Inflammatory macrophage treated with lipopolysaccharide for 4 hours (primary cell): ENCODE measurements at regions not wholly inside any gene's neighbourhood (a gene's known extent, or its start where the extent isn't known, plus 50 kb on each side); places are given as distances from the start of the nearest gene placed in this dataset.
A peak's percentile ranks its signal among the peaks of the same experiment; 100 is the strongest.
"Not testable (repeated sequence)": the region's sequence is repeated elsewhere in the genome, so short reads cannot be mapped to it uniquely, and the experiment has no call there.

Experiments used
- DNase-seq: peaks from one replicate; pipeline ENCODE4 v3.0.0-alpha.2; 2020

DNA sequence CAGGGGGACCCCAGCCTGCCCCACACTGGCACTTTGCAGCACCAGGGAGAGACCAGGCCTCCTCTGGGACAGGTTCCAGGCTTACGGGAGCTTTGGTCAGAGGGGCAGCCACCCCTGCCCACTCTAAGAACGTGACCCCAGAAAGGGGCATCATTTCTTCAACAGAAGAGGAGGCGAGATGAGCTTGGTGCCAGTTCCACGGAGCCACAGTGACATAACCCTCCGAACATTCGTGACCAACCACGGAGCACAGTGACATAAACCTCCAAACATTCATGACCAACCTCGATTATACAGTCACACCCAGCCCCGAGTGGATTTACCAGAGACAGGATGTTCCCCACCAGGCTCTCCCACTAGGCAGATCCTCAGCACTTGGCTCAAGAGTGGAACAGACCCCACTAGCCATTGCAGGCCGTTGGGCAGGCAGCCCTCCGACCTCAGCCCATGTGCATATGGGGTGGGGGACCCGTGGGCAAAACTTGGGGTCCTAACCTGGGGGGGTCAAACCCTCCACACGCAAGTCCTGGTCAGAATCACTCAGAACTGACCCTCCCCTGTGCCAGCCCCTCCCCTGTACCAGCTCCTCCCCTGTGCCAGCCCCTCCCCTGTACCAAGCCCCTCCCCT lies 112.9 kb downstream of the METRNL start:
- no peak for DNase-seq

DNA sequence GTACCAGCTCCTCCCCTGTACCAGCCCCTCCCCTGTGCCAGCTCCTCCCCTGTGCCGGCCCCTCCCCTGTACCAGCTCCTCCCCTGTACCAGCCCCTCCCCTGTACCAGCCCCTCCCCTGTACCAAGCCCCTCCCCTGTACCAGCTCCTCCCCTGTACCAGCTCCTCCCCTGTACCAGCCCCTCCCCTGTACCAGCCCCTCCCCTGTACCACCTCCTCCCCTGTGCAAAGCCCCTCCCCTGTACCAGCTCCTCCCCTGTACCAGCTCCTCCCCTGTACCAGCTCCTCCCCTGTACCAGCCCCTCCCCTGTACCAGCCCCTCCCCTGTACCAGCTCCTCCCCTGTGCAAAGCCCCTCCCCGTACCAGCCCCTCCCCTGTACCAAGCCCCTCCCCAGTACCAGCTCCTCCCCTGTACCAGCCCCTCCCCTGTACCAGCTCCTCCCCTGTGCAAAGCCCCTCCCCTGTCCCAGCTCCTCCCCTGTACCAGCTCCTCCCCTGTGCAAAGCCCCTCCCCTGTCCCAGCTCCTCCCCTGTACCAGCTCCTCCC lies 113.5 kb downstream of the METRNL start:
- DNase-seq = not testable (repeated sequence)

DNA sequence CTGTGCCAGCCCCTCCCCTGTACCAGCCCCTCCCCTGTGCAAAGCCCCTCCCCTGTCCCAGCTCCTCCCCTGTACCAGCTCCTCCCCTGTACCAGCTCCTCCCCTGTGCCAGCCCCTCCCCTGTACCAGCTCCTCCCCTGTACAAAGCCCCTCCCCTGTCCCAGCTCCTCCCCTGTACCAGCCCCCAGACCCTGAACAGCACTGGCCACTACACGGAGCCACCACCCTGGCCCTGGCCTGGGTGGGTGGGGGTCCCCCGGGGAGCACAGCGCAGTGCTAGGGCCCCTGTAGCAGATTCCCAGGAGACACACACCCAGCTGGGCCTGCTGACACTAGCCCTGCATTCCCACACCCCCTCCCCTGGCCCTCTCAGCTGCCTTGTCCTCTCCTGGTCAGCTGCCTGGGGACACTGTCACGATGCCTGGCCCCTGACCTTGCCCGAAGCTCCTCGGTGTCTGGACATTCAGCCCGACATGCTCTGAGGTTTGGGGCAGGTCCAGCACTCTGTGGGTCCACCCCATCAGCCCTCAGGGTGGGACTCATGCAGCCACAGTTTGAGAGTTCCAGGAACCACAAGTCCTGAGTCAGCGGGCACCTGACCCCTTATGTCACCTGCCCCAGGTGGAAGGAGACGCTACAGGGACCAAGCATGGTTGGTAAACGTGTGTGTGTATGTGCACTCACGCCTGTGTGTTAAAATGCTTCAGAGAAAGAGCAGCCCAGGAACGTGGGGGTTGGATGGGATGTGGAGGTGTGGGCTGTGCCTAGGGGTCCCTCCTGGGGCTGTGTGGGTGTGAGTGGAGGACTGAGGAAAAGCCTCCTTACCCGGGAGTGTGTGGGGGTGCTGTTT lies 114.2 kb downstream of the METRNL start:
- no peak for DNase-seq

DNA sequence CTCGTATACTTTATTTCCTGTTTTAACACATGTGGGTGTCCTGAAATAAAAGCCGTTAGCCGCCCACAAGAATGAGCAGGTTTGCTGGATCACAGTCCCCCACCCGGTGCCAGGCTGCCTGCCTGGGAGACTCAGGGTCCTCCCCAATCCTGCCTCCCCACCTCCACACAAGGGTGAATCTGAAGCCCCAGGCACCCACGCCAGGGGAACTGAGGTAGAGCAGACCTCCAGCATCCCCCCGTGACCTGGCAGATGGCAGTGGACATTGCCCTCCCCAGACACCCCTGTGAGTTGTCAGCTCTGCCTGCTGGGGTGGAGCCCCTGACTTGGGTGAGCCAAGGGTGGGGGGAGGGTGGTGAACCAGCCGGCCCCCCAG lies 114.8 kb downstream of the METRNL start:
- DNase-seq = no peak

DNA sequence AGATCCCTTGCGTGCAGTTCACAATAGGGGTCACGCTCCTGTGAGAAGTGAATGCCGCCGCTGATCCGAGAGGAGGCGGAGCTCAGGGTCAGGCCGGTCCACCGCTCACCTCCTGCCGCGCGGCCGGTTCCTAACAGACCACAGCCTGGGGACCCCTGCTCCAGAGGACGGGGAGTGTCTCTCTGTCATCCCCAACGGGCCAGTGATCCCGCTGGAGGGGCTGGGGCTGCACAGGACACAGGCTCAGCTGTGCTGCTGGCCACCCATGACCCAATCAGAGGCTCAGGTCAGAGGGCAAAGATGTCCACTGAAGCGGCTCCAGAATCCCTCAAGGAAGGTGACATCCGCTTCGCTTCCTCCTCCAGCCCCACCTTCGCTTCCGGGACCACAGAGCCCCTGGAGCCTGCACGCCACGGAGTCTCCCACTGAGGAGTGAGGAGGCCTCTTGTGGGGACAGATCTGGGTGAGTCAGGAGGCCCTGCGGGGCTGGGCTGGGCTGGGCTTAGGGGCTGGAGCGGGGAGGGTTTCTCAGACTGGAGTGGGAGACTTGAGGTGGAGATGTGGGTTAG lies 115.4 kb downstream of the METRNL start:
- no peak for DNase-seq

DNA sequence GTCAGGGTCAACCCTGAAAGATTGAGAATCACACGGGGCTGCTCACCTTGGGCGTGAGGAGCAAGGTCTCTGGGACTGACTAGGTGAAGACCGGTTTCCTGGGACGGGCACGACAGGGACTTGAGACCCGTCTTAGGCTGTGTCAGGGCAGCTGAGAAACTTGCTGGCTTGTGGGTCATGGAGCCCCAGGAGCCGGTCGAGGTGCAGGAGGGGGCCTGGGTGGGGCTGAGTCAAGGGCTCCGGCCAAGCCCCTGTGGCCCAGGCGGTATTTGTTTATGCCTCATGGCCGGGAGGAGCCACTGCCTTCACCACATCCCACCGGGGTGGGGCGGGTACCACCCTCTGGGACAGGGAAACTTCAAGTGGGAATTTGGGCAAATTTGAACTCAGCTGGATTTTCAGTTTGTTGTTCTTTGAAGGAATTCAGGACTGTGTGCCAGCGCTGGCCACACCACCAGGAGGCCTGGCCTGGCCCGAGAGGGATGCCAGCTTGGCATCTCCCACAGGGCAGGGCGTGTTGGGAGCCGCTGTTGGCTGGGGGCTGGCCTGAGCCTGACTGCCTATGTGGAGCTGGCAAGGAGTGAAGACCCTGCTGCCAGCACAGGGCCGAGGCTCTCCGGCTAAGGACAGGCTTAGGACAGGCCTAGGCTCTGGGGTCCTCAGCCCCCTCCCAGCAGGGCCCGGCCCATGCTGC lies 116.1 kb downstream of the METRNL start:
- no peak for DNase-seq

DNA sequence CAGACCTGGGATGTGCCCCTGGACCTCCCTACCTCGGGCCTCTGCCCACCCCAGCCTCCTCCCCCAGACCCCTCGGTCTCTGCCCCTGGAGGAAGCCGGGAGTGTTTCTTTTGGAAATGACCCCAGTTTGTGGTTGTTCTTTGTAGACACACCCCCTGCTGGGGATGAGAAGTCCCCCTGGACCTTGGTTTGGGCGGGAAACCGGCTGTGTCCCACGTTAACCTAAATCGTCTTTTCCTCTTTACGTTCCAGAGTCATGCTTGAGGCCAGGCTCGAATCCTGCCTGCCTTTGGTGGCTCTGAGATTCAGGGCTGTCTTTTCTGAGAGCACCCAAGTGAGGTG lies 116.6 kb downstream of the METRNL start:
- no peak for DNase-seq

DNA sequence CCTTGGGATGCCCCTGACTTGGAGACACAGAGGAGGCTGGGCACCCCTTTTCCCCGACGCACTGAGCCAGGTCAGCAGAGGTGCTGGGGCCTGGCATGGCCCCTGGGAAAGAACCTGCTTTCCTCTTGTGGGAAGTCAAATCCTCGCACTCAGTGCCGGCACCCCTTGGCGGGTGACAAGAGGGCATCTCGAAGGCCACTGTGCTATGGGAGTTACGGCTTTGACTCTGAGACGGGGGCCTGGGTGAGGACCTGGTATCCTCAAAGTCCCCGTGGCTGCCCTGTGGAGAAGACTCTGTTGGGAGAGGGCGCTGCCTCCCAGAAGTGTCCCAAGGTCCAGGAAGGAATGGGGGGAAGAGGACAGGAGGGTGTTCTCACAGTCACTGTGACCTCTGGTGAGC lies 117.0 kb downstream of the METRNL start:
- no peak for DNase-seq

DNA sequence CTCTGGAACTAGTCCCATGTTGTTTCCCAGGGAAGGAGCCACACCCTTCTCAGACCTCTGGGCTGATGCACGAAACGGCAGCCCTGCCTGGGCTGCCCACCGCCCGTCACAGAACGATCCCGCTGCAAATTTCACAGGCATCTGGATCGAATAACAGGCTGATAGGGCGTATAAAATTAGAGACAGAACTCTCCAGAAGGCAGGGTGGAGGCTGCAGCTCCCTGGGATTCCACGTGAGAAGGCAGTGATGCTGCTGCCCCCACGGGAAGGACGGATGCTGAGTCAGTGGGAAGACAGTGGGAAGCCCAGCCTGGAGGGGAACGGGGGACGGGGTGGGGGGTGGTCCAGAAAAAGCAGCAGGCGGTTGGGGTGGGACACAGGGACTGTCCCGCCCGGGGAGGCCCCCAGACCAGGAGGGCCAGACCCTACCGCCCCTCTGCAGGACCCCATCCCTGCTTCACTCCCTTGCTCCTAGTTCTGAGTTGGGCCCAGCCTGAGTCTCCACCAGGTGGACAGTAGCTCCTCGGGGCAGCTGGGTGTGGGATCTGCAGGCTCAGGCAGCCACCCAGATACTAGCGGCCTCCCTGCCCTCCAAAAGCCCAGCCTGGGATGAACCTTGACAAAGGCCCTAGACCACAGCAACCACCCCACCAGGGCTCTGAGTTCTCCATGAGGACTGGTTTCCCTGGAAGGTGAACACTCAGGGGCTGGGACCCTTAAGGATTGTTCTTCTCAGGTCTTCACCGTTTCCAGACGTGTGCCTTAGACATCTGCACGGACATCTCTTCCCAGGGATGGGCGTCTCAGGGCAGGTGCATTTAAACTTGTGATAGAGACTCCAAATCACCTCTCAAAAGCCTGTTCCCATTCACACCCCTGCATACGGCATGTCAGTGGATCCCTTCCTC lies 117.8 kb downstream of the METRNL start:
- no peak for DNase-seq

DNA sequence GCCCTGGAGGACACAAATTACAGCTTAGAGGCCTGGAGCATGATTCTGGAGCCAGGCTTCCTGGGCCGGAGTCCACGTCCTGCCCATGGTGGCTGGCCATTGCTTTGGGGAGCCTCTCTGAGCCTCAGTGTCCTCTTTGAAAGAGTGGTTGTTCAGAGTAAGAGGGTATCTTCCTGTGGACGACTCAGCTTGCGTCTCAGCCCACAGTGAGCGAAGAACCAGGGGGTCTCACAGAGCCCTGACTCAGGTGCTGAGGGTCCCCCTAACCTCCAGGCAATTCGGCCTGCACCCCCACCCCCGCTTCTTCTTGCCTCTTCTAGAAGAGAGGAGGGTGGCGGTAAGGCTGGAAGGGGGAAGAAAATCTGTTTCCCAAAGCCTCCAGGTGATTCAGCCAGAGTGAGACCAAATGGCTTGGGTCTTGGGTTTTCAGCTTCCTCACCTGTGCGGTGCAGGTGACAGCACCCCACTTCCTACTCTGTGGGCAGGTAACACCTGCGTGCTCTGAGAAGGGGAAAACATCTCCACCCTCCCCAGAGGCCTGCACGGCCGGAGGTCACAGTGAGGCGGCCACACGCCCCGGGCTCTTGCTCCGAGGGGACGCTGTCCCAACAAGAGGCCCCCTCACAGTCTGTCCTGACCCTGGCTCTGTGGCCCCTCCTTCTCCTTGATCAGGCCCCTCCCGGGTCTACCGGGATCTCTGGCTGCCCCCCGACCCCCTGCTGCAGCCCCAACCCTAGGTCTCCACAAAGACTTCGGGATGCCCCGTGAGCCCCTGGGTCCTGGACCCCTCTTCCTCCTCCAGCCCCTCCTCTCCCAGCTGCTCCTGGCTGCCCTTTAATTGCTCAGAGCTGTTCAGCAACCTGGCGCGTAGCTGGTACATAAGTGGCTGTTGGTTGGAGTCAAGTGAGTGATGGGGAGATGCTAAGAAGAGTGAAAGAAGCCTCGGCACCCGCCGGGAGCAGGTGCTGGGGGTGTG lies 119.2 kb downstream of the METRNL start:
- no peak for DNase-seq

DNA sequence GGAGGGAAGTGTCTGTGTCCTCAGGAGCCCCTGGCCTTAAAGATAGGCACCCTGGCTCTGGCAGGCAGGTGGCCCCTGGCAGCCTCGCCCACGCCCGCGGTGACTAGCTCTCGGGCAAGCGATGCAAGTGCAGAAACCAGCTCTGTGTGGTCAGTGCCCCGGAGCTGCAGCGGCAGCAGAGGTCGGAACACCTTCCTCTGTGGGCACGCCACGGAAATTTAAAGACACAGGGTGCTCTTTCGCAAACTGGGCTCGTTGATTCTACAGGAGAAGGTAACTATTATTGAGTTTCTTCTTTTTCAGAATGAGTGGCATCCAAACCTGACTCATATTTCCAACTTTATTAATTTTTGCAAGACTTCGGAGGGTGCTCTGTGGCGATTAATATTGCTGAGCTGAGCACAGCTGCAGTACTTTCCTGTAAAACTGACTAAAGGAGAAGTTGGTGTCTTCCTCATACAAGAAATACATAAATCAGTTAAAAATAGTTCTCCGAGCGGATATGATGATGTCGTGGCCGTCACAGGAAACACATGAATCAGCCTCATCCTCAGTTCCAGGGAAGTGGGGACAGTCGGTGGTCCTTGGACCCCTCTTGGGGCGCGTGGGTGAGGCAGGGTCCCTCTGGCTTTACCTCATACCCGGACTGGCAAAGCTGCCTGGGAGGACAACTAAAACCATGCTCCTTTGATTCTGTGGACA lies 120.2 kb downstream of the METRNL start:
- peak; percentile 95 for DNase-seq

DNA sequence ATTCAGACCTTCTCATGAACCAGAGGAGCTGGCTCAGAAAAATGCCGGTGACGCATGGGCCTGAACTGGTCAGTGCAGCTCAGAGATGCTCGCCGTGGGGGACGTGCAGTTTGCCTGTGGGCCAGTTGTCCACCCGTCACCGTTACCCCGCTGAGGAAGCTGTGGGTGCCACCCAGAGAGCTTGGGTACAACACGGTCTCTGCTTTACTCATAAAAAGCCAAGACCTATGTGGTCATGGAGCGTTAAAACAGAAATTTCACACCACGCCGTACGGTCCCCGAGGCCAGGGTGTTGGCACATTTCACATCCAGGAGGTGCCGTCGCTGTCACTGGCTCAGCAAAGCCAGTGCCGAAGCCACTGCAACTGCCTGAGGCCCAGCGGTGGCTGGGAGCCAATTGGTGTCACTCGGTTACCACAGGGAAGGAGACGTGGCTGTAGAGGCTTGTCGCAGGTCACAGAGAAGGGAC lies 120.9 kb downstream of the METRNL start:
- DNase-seq = peak; percentile 93

DNA sequence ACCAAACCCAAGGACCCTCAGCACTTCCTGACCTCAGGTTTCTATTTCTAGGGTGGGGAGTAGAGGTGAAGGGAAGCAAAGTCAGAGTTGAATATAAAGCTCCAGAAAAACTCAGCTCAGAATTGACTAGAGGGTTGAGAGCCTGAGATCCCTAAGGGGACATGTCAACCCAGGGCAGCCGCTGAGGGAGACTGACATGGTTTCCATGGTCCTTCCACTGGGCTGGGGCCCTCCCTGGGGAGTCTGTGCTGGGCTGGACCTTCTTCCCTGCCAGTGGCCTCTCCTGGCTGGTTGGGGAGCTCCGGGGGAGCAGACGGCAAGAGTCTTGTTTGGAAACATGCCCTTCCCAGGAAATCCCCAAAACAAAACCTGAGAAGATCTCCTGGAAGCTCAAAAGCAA lies 121.3 kb downstream of the METRNL start:
- DNase-seq = no peak

DNA sequence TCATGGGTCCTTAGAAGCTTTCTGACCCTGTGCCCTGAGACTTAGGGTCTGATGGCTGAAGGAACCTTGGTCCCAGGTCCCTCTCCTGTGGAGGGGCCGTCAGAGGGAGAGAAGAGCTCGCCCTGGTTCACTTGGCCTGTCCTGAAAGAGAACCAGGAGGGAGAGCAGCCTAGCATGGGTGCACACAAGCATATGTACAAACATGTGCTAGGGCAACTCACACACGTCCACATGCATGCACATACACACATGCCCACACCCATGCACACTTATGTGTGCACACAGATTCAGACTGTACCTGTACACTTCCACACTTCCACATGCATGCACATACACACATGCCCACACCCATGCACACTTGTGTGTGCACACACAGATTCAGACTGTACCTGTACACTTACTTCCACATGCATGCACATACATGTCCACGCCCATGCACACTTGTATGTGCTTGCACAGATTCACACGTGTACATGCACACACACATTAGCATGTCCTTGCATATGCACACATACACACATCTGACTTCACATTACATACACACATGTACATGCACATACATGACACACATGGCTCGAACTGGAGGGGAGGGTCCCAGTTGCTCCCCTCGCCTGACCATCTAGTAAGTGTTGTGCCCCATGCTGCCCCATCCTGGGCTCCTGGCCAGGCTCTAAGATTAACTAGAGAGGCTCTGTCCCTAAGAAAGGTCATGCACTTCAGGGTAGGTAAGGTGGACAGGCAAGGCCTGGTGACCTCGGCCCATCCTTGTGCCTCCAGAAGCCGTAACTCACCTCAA lies 122.0 kb downstream of the METRNL start:
- DNase-seq = no peak

DNA sequence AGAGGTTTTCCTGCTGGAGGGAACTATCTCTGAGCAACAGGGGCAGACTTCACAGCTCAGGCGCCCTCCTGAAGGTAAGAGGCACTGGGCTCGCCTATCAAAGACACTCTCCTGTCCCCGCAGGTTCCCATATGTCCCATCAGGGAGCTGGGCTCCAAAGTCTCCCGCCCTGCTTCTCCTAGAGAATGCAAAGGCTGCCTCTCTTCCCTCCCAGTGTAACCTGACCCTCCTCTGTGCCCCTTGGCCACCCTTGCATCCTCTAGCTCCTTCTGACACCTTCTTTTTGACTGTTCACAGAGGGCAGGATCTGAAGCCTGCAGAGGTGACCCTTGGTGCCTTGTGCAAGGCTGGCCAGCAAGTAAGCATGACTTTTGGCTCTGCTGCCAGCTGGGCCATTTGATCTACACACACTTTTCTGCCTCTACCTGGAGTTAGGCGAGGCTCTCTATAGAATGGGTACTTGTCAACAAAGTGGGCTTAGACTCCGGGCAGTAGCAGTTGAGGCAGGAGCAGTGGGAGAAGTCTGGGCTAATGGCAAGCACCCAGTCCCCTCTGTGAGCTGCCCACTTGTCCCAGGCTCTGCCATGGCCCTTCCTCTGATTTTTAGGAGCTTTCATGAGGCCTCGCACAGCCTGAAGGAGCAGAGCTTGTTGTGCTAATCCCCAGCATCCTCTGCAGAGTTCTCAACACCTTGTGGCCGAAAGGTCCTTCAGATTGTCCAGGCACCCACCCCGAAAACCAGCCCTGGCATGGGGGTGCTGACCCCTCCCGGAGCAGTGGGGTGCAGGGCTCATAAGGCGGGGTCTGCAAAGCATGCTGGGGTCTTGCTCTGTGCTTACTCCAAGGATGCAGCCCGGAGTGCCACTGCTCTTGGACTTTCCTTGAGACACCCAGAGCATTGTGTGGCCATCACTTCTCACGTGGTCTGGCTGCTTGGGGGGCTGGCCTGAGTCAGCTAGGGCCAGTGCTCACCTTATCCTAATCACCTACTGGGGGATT lies 122.9 kb downstream of the METRNL start:
- DNase-seq = no peak

DNA sequence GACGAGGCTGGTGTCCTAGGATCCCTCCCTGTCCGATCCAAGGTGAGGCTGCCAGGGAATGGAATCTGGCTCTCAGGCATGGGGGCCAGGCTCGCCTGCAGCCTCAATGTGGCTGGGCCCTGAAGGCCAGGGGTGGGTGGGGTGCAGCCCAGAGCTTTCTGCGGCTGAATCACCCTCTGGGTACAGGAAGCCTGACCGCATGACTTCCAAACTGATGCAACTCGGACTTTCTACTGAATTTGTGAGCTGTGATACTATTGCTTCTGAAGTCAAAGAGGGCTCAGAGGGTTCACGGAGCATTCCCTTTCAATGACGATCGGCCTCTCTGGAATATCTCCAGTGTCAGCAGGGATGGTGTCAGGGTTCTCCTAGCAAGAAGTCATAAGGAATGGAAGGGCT lies 123.7 kb downstream of the METRNL start:
- DNase-seq = peak; percentile 96

DNA sequence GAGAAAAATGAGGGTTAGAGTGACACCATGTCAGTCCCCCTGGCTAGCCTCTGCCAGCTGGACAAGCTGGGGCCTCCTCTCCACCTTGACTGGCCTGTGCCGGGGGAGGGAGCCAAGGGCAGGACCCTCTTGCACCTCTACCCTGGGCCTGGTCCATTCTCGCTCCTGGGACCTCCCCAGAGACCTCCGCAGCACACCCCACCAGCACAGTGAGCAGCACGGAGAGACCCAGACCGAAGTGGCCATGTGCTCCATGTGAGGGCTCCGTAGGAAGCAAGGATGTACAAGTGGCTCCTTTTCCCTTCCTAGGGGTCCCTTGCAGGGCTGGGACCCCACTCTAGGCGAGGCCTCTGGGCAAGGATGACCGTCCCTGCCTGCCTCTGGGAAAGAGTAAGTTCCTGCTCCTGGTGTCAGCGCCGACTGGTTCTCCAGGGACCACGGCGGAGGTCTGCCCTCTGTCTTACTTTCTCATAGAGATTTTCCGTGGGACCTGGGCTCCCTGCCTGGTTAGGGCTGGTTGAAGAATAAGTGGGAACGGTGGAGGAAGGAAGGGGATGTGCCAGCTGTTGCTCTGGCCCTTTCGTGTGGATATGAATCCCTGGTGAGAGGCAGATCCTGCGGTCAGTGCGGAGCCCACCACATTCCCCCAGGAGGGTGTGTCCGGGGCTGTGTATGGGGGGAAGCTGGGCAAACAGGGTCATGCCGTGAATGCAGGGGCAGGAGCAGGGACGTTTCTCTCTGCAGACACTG lies 124.2 kb downstream of the METRNL start:
- DNase-seq = no peak
